SK-N-SH (cell line): ENCODE measurements at regions not wholly inside any gene's neighbourhood (a gene's known extent, or its start where the extent isn't known, plus 50 kb on each side); places are given as distances from the start of the nearest gene placed in this dataset.

Source experiments
- CTCF ChIA-PET: fragments of 300-600, 350-600 bp; formaldehyde crosslinking; extraction: SDS; loops from one replicate; lab custom pipeline; 2021; lab: Yijun Ruan, JAX
- POLR2A ChIA-PET: fragments of 350-600 bp; sonication (Branson Sonifier 250); formaldehyde crosslinking; extraction: SDS; loops from one replicate; lab custom pipeline; 2020; ENCODE audit warnings: antibody characterized with exemption, inconsistent platforms; lab: Yijun Ruan, JAX
- DNase-seq: peaks from one replicate; pipeline ENCODE4 v3.0.0; 2012
- H2AFZ ChIP-seq: fragments of 200-600 bp; sonication (generic); 2 replicates; pipeline ENCODE4 v1.8.1; 2016; ENCODE audit warnings: antibody characterized with exemption, mild to moderate bottlenecking, low read depth
- H3F3A ChIP-seq: fragments of 200-600 bp; sonication (generic); replicated peaks from 2 replicates; pipeline ENCODE3; 2016; ENCODE audit warnings: antibody characterized with exemption, mild to moderate bottlenecking; ENCODE audit not compliant: insufficient read depth
- H3K27ac ChIP-seq, 2 experiments: fragments of 200-500 bp in 1 of 2; fragments of 200-600 bp in 1 of 2; sonication (Bioruptor generic) in 1 of 2; sonication (generic), shearing (Covaris generic) in 1 of 2; 2 replicates each; pipeline versions ENCODE4 v1.5.1 to v1.6.1; 2014 to 2016; ENCODE audit warnings: low read depth in 2 of 2, inconsistent platforms in 1 of 2, low read length in 1 of 2, mild to moderate bottlenecking in 1 of 2, mixed read lengths in 1 of 2
- H3K27me3 ChIP-seq: fragments of 200-600 bp; sonication (generic), shearing (Covaris generic); 2 replicates; pipeline ENCODE4 v1.6.1; 2016; ENCODE audit warnings: mixed run types; ENCODE audit not compliant: insufficient read depth
- H3K36me3 ChIP-seq, 2 experiments: fragments of 200-500 bp in 1 of 2; fragments of 200-600 bp in 1 of 2; sonication (Bioruptor generic) in 1 of 2; sonication (generic) in 1 of 2; replicated peaks in 1 of 2; 2 replicates each; pipeline versions ENCODE3 to v1.5.1; 2014 to 2016; ENCODE audit warnings: low read length in 1 of 2, mild to moderate bottlenecking in 1 of 2; ENCODE audit not compliant: insufficient read depth in 2 of 2, control insufficient read depth in 1 of 2
- H3K4me1 ChIP-seq, 2 experiments: fragments of 200-500 bp in 1 of 2; fragments of 200-600 bp in 1 of 2; sonication (Bioruptor generic) in 1 of 2; sonication (generic), shearing (Covaris generic) in 1 of 2; 2 replicates each; pipeline versions ENCODE4 v1.5.1 to v1.6.1; 2014 to 2016; ENCODE audit warnings: low read depth in 1 of 2, low read length in 1 of 2, mixed run types in 1 of 2; ENCODE audit not compliant: insufficient read depth in 2 of 2, control insufficient read depth in 1 of 2
- H3K4me2 ChIP-seq: fragments of 200-600 bp; sonication (generic), shearing (Covaris generic); 2 replicates; pipeline ENCODE4 v1.6.1; 2017; ENCODE audit warnings: mixed run types
- H3K4me3 ChIP-seq, 2 experiments: fragments of 200-500 bp in 1 of 2; fragments of 200-600 bp in 1 of 2; sonication (Bioruptor generic) in 1 of 2; sonication (generic), shearing (Covaris generic) in 1 of 2; 2 replicates each; pipeline versions ENCODE4 v1.5.1 to v1.8.1; 2014 to 2016; ENCODE audit warnings: low read depth in 2 of 2, inconsistent platforms in 1 of 2, low read length in 1 of 2, mild to moderate bottlenecking in 1 of 2, mixed read lengths in 1 of 2, moderate library complexity in 1 of 2
- H3K79me2 ChIP-seq: fragments of 200-600 bp; sonication (generic); 2 replicates; pipeline ENCODE4 v1.8.1; 2017; ENCODE audit warnings: mild to moderate bottlenecking; ENCODE audit not compliant: insufficient read depth
- H3K9ac ChIP-seq: fragments of 200-600 bp; sonication (generic); 2 replicates; pipeline ENCODE4 v1.6.1; 2017; ENCODE audit warnings: mixed run types
- H3K9me2 ChIP-seq: fragments of 200-600 bp; sonication (generic); 2 replicates; pipeline ENCODE4 v1.6.1; 2017; ENCODE audit warnings: mixed run types
- H3K9me3 ChIP-seq: fragments of 200-600 bp; sonication (generic); 2 replicates; pipeline ENCODE4 v1.6.1; 2017; ENCODE audit warnings: mixed run types, mild to moderate bottlenecking, moderate library complexity
- H4K20me1 ChIP-seq: fragments of 200-600 bp; sonication (generic); 2 replicates; pipeline ENCODE4 v1.6.1; 2017; ENCODE audit warnings: mild to moderate bottlenecking, mixed run types; ENCODE audit not compliant: insufficient read depth
- CHD2 ChIP-seq: fragments of 150-350 bp; IDR thresholded peaks from 2 replicates; pipeline ENCODE4 v1.6.1; 2018; ENCODE audit warnings: low read length; ENCODE audit not compliant: partially characterized antibody
- CTCF ChIP-seq: fragments of 200-600 bp; sonication (generic); IDR thresholded peaks from 2 replicates; pipeline ENCODE4 v1.6.1; 2017; ENCODE audit warnings: antibody characterized with exemption, mild to moderate bottlenecking, moderate library complexity
- EP300 ChIP-seq, 2 experiments: IDR thresholded peaks; 2 replicates each; pipeline versions ENCODE4 v1.4.0 to v1.6.1; 2012; ENCODE audit warnings: borderline replicate concordance in 1 of 2, low read depth in 1 of 2, low read length in 1 of 2
- FOXJ3 ChIP-seq: sonication (generic); formaldehyde crosslinking; IDR thresholded peaks from 2 replicates; pipeline ENCODE4 v1.5.1; 2020; ENCODE audit warnings: mild to moderate bottlenecking, missing genetic modification reagents
- GABPA ChIP-seq: IDR thresholded peaks from 2 replicates; pipeline ENCODE4 v1.4.0; 2012; ENCODE audit warnings: low read depth, mild to moderate bottlenecking
- GATA2 ChIP-seq: sonication (generic); formaldehyde crosslinking; IDR thresholded peaks from 2 replicates; pipeline ENCODE4 v1.5.0; 2020; ENCODE audit warnings: mild to moderate bottlenecking, missing genetic modification reagents
- MEF2A ChIP-seq: IDR thresholded peaks from 2 replicates; pipeline ENCODE4 v1.4.0; 2012; ENCODE audit warnings: low read depth, borderline replicate concordance
- MXI1 ChIP-seq: IDR thresholded peaks from 2 replicates; pipeline ENCODE4 v1.6.1; 2012; ENCODE audit warnings: mild to moderate bottlenecking, low read depth, low read length, improper control_type of control experiment
- NRF1 ChIP-seq: IDR thresholded peaks from 2 replicates; pipeline ENCODE4 v1.6.1; 2012; ENCODE audit warnings: low read depth, mild to moderate bottlenecking, low read length
- RXRA ChIP-seq: IDR thresholded peaks from 2 replicates; pipeline ENCODE4 v1.4.0; 2012; ENCODE audit warnings: low read depth, mild to moderate bottlenecking, borderline replicate concordance
- SIN3A ChIP-seq: IDR thresholded peaks from 2 replicates; pipeline ENCODE4 v1.6.1; 2012; ENCODE audit warnings: low read depth, mild to moderate bottlenecking, low read length, moderate library complexity, borderline replicate concordance
- SMC3 ChIP-seq: IDR thresholded peaks from 2 replicates; pipeline ENCODE4 v1.6.1; 2012; ENCODE audit warnings: low read depth, low read length, improper control_type of control experiment
- TCF12 ChIP-seq: IDR thresholded peaks from 2 replicates; pipeline ENCODE4 v1.4.0; 2012
- USF1 ChIP-seq: IDR thresholded peaks from 2 replicates; pipeline ENCODE4 v1.4.0; 2012; ENCODE audit warnings: low read depth, borderline replicate concordance
- YY1 ChIP-seq: IDR thresholded peaks from 2 replicates; pipeline ENCODE4 v1.4.0; 2012; ENCODE audit warnings: low read depth, mild to moderate bottlenecking
- WGBS: methylation state at CpG from one replicate; pipeline ENCODE4 v1.1.6; 2017; ENCODE audit warnings: low lambda C conversion rate; 5-methylcytosine and 5-hydroxymethylcytosine counted together

- Histone ChIP-seq H3K27ac (no peak overlapping the region), H3K4me1 (no peaks in the 10 kb centered on the region), H3K4me2 (no peak overlapping the region), H3F3A (no peaks in the 10 kb centered on the region), H3K9me2 (no peaks in the 10 kb centered on the region), H4K20me1 (no peaks in the 10 kb centered on the region), H3K36me3 (no peaks in the 10 kb centered on the region), H3K4me3 (no peak overlapping the region), H3K9ac (no peak overlapping the region), H3K79me2 (no peaks in the 10 kb centered on the region), H3K27me3 (no peaks in the 10 kb centered on the region), H3K9me3 (no peaks in the 10 kb centered on the region), H2AFZ (no peak overlapping the region)
- CTCF ChIA-PET = no interaction called here
- no peak for DNase-seq
- no peak for TF ChIP-seq TCF12
- TF ChIP-seq CTCF = no peak
- no peak for TF ChIP-seq NRF1
- no peak for TF ChIP-seq SIN3A
- no peak for TF ChIP-seq RXRA
- TF ChIP-seq FOXJ3 (CRISPR knock-in tag) = no peak
- TF ChIP-seq CHD2 = no peak
- no peak for TF ChIP-seq MXI1
- no peak for TF ChIP-seq GATA2 (CRISPR knock-in tag)
- no peak for TF ChIP-seq SMC3
- TF ChIP-seq EP300 (IDR thresholded peaks at IDR 0.05; ENCODE audit: borderline replicate concordance in 1 of 2, low read depth in 1 of 2, low read length in 1 of 2) = no peak
- TF ChIP-seq USF1 = no peak
- TF ChIP-seq GABPA = no peak
- 57% methylated on average over 3 of the region's 3 CpGs for WGBS
- POLR2A ChIA-PET = no interaction called here
These were observed 1383.8 kb downstream of the EFNB2 start for GRCh38 chr13:105151639-105152038.

- H2AFZ ChIP-seq = no peak overlapping the region
- no peaks in the 10 kb centered on the region for H3K9me2 ChIP-seq
- no peak for TF ChIP-seq SMC3
- no peak for TF ChIP-seq YY1
- TF ChIP-seq MEF2A = no peak
- TF ChIP-seq, all 33 proteins: peak for 0
- 76% methylated on average over 4 of the region's 4 CpGs for whole genome bisulfite sequencing
- no peaks in the 10 kb centered on the region for H3K9me3 ChIP-seq
- CTCF ChIA-PET = no interaction called here
- no peak overlapping the region for H3K4me3 ChIP-seq
- H3K9ac ChIP-seq = no peak overlapping the region
- no peaks in the 10 kb centered on the region for H3K36me3 ChIP-seq
- POLR2A ChIA-PET = no interaction called here
- DNase-seq = no peak
- H3K4me2 ChIP-seq = no peak overlapping the region
- no peaks in the 10 kb centered on the region for H4K20me1 ChIP-seq
- no peaks in the 10 kb centered on the region for H3F3A ChIP-seq
- H3K27ac ChIP-seq = no peak overlapping the region
- H3K4me1 ChIP-seq = no peaks in the 10 kb centered on the region
- no peaks in the 10 kb centered on the region for H3K27me3 ChIP-seq
- no peaks in the 10 kb centered on the region for H3K79me2 ChIP-seq
These were observed 1388.0 kb downstream of the EFNB2 start for GRCh38 chr13:105147461-105147860.
